ENCODE measurements at regions not wholly inside any gene's neighbourhood (a gene's known extent, or its start where the extent isn't known, plus 50 kb on each side); places are given as distances from the start of the nearest gene placed in this dataset.
A peak's percentile ranks its signal among the peaks of the same experiment; 100 is the strongest.
"Not testable (repeated sequence)": the region's sequence is repeated elsewhere in the genome, so short reads cannot be mapped to it uniquely, and the experiment has no call there.

DNA sequence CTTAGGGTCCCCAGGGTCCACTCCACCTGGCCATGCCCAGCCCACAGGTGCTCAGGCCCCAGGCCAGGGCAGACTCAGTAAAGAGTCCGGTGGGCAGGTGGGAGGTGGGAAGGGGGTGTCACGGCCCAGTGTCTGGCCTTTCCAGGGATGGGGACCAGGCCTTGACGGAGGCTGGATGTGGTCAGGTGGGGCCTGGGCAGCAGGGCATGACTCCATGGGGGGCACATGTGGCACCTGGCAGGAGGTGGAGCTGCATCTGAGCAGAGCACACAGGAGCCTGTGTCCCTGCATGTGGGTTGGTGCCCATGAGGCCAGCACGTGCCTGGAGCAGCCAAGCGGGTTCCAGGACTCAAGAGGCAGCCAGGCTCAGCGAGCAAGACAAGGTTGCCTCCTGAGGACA is 132.9 kb downstream of the FAM53A start:
- Histone ChIP-seq H3K4me3 (replicated peaks; ENCODE audit: low read depth, low read length) (no peak overlapping the region), H3K36me3 (ENCODE audit: control insufficient read depth, insufficient read depth, low read length) (no peaks in the 10 kb centered on the region), H3K27me3 (replicated peaks; ENCODE audit: control insufficient read depth, insufficient read depth, low read length) (no peaks in the 10 kb centered on the region)
- TF ChIP-seq, protein P1, sequence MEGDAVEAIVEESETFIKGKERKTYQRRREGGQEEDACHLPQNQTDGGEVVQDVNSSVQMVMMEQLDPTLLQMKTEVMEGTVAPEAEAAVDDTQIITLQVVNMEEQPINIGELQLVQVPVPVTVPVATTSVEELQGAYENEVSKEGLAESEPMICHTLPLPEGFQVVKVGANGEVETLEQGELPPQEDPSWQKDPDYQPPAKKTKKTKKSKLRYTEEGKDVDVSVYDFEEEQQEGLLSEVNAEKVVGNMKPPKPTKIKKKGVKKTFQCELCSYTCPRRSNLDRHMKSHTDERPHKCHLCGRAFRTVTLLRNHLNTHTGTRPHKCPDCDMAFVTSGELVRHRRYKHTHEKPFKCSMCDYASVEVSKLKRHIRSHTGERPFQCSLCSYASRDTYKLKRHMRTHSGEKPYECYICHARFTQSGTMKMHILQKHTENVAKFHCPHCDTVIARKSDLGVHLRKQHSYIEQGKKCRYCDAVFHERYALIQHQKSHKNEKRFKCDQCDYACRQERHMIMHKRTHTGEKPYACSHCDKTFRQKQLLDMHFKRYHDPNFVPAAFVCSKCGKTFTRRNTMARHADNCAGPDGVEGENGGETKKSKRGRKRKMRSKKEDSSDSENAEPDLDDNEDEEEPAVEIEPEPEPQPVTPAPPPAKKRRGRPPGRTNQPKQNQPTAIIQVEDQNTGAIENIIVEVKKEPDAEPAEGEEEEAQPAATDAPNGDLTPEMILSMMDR (IDR thresholded peaks at IDR 0.05; ENCODE audit: insufficient read depth, low read length, poor library complexity, severe bottlenecking) = no peak
- no peak for DNase-seq (ENCODE audit: extremely low read depth, insufficient read length)

- TF ChIP-seq, protein P1 (IDR thresholded peaks at IDR 0.05; ENCODE audit: insufficient read depth, low read length, poor library complexity, severe bottlenecking) = no peak
- Histone ChIP-seq H3K4me3 (replicated peaks; ENCODE audit: low read depth, low read length) (no peak overlapping the region), H3K27me3 (replicated peaks; ENCODE audit: control insufficient read depth, insufficient read depth, low read length) (no peaks in the 10 kb centered on the region), H3K36me3 (ENCODE audit: control insufficient read depth, insufficient read depth, low read length) (no peaks in the 10 kb centered on the region)
- no peak for DNase-seq (ENCODE audit: extremely low read depth, insufficient read length)
These were observed 133.7 kb downstream of the FAM53A start for GRCh38 chr4:1550122-1551070.

- H3K27me3 ChIP-seq (replicated peaks; ENCODE audit: control insufficient read depth, insufficient read depth, low read length) = no peaks in the 10 kb centered on the region
- TF ChIP-seq, protein P1 (IDR thresholded peaks at IDR 0.05; ENCODE audit: insufficient read depth, low read length, poor library complexity, severe bottlenecking) = no peak
- no peaks in the 10 kb centered on the region for H3K36me3 ChIP-seq (ENCODE audit: control insufficient read depth, insufficient read depth, low read length)
- no peak overlapping the region for H3K4me3 ChIP-seq (replicated peaks; ENCODE audit: low read depth, low read length)
- no peak for DNase-seq (ENCODE audit: extremely low read depth, insufficient read length)
These were observed 134.5 kb downstream of the FAM53A start for GRCh38 chr4:1549638-1550035.

DNA sequence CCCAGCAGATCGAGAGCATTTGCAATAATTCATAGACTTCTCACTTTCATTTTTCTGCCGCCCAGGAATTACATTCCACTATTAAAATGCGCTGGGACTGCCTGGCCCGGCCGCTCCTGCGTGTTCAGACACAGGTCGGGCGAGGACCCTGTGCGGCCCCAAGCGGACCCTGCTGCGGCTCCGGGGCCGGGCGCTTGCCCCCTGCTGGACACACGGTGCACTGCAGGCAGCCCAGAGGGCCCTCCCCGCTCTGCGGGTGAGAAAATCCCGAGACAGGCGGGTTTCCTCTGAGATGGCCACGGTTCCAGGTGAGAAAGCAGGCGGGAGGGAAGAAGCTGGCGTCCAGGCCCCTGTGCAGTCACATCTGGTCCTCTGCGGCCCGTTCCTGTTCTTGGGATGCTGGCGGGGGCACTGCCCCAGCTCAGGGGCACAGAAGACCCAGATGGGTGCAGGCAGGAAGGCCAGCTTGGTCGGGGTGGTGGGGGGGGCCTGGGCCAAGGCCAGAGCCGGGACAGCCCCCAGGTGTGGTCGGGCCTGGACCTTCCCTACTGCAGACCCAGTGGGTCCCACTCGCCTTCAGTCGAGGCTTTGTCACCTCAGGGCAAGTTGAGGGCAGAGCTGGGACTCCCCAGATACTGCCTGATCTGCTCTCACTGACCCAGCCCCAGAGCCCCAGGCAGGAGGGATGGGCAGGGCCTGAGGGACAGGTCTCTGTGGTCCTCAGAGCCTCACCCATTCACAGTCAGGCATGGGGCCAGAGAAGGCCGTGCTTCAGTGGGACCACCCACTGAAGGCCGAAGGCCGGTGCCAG is 135.1 kb downstream of the FAM53A start:
- H3K36me3 ChIP-seq (ENCODE audit: control insufficient read depth, insufficient read depth, low read length); H3K4me3 ChIP-seq (replicated peaks; ENCODE audit: low read depth, low read length); H3K27me3 ChIP-seq (replicated peaks; ENCODE audit: control insufficient read depth, insufficient read depth, low read length); DNase-seq (ENCODE audit: extremely low read depth, insufficient read length): not testable (repeated sequence)
- TF ChIP-seq, protein P1 (IDR thresholded peaks at IDR 0.05; ENCODE audit: insufficient read depth, low read length, poor library complexity, severe bottlenecking) = peak; percentile 82

- no peak overlapping the region for H3K4me3 ChIP-seq (replicated peaks; ENCODE audit: low read depth, low read length)
- H3K36me3 ChIP-seq (ENCODE audit: control insufficient read depth, insufficient read depth, low read length) = no peaks in the 10 kb centered on the region
- TF ChIP-seq, protein P1 (IDR thresholded peaks at IDR 0.05; ENCODE audit: insufficient read depth, low read length, poor library complexity, severe bottlenecking) = no peak
- no peak for DNase-seq (ENCODE audit: extremely low read depth, insufficient read length)
- H3K27me3 ChIP-seq (replicated peaks; ENCODE audit: control insufficient read depth, insufficient read depth, low read length) = no peaks in the 10 kb centered on the region
These were observed 136.0 kb downstream of the FAM53A start for GRCh38 chr4:1547856-1548826.
